IMR-90 (cell line): ENCODE measurements at regions not wholly inside any gene's neighbourhood (a gene's known extent, or its start where the extent isn't known, plus 50 kb on each side); places are given as distances from the start of the nearest gene placed in this dataset.

Experiments
- ATAC-seq: fragments of 200-7000 bp; cut with Tn5 transposase; 2 replicates; pipeline ENCODE4 v1.9.1; 2020; ENCODE audit warnings: low read depth, mild to moderate bottlenecking, moderate library complexity
- BruUV-seq: library from RNA; stranded (reverse); fragments of 400-500 nt; replicated peaks from 2 replicates; lab custom pipeline; 2021; lab: Mats Ljungman, UMichigan
- CTCF ChIA-PET: fragments of 300-600 bp; formaldehyde crosslinking; extraction: SDS; loops from one replicate; lab custom pipeline; 2021; ENCODE audit warnings: antibody characterized with exemption; lab: Yijun Ruan, JAX
- POLR2A ChIA-PET: fragments of 300-600 bp; sonication (Branson Sonifier 250); formaldehyde crosslinking; loops from one replicate; lab custom pipeline; 2022; ENCODE audit warnings: antibody characterized with exemption; ENCODE audit not compliant: unreplicated experiment; lab: Charles Lee
- DNase-seq: peaks from one replicate; pipeline ENCODE4 v3.0.0; 2013
- H2AFZ ChIP-seq: replicated peaks from 2 replicates; pipeline ENCODE3; 2013; ENCODE audit warnings: low read length, mild to moderate bottlenecking; ENCODE audit not compliant: poor library complexity
- H2AK5ac ChIP-seq: 2 replicates; pipeline ENCODE4 v1.6.1; 2013; ENCODE audit warnings: low read depth, low read length, inconsistent platforms
- H2AK9ac ChIP-seq: replicated peaks from 2 replicates; pipeline ENCODE3; 2013; ENCODE audit warnings: mild to moderate bottlenecking, low read depth, low read length, moderate library complexity; ENCODE audit not compliant: poor library complexity
- H2BK120ac ChIP-seq: 2 replicates; pipeline ENCODE4 v1.6.1; 2013; ENCODE audit warnings: low read depth, low read length, inconsistent platforms
- H2BK15ac ChIP-seq: 3 replicates; pipeline ENCODE4 v1.6.1; 2013; ENCODE audit warnings: low read depth, low read length, inconsistent platforms
- H2BK20ac ChIP-seq: 2 replicates; pipeline ENCODE4 v1.6.1; 2013; ENCODE audit warnings: low read depth, mild to moderate bottlenecking, inconsistent platforms, low read length, moderate library complexity
- H2BK5ac ChIP-seq: 2 replicates; pipeline ENCODE4 v1.6.1; 2013; ENCODE audit warnings: mild to moderate bottlenecking, low read depth, low read length, inconsistent platforms; ENCODE audit not compliant: poor library complexity, severe bottlenecking
- H3K14ac ChIP-seq: replicated peaks from 2 replicates; pipeline ENCODE4 v1.6.1; 2013; ENCODE audit warnings: low read depth, low read length, inconsistent platforms
- H3K18ac ChIP-seq: 2 replicates; pipeline ENCODE4 v1.6.1; 2013; ENCODE audit warnings: low read depth, low read length, control low read depth
- H3K23ac ChIP-seq: 2 replicates; pipeline ENCODE4 v1.6.1; 2013; ENCODE audit warnings: low read depth, low read length, inconsistent platforms
- H3K27ac ChIP-seq: 2 replicates; pipeline ENCODE4 v1.5.1; 2013; ENCODE audit warnings: mild to moderate bottlenecking, control low read depth, low read length; ENCODE audit not compliant: insufficient read depth
- H3K27me3 ChIP-seq: 2 replicates; pipeline ENCODE4 v1.6.1; 2013; ENCODE audit warnings: low read length; ENCODE audit not compliant: control insufficient read depth, insufficient read depth
- H3K36me3 ChIP-seq: 2 replicates; pipeline ENCODE4 v1.6.1; 2013; ENCODE audit warnings: low read length, mixed read lengths; ENCODE audit not compliant: control insufficient read depth, insufficient read depth
- H3K4ac ChIP-seq: 2 replicates; pipeline ENCODE4 v1.6.1; 2013; ENCODE audit warnings: low read depth, low read length, inconsistent platforms
- H3K4me1 ChIP-seq: 2 replicates; pipeline ENCODE4 v1.6.1; 2013; ENCODE audit warnings: low read length, mixed read lengths; ENCODE audit not compliant: control insufficient read depth, insufficient read depth
- H3K4me2 ChIP-seq: 2 replicates; pipeline ENCODE4 v1.6.1; 2013; ENCODE audit warnings: low read depth, mild to moderate bottlenecking, control low read depth, low read length, moderate library complexity
- H3K4me3 ChIP-seq: 2 replicates; pipeline ENCODE4 v1.5.1; 2013; ENCODE audit warnings: low read depth, mild to moderate bottlenecking, control low read depth, low read length, moderate library complexity; ENCODE audit not compliant: insufficient read depth
- H3K56ac ChIP-seq: 2 replicates; pipeline ENCODE4 v1.6.1; 2013; ENCODE audit warnings: low read length, inconsistent platforms; ENCODE audit not compliant: insufficient read depth; ENCODE audit errors: extremely low read depth
- H3K79me1 ChIP-seq, 2 experiments: 2 replicates each; pipeline ENCODE4 v1.6.1; 2013; ENCODE audit warnings: low read length in 2 of 2, inconsistent platforms in 1 of 2, low read depth in 1 of 2
- H3K9ac ChIP-seq: 2 replicates; pipeline ENCODE4 v1.6.1; 2013; ENCODE audit warnings: low read depth, low read length, control low read depth
- H3K9me1 ChIP-seq: 2 replicates; pipeline ENCODE4 v1.6.1; 2013; ENCODE audit warnings: low read length, inconsistent platforms; ENCODE audit not compliant: insufficient read depth
- H3K9me3 ChIP-seq: 2 replicates; pipeline ENCODE4 v1.6.1; 2013; ENCODE audit warnings: low read length; ENCODE audit not compliant: control insufficient read depth, insufficient read depth
- H4K20me1 ChIP-seq: 2 replicates; pipeline ENCODE4 v1.6.1; 2013; ENCODE audit warnings: low read length, inconsistent platforms; ENCODE audit not compliant: insufficient read depth
- H4K5ac ChIP-seq: 2 replicates; pipeline ENCODE4 v1.6.1; 2013; ENCODE audit warnings: mild to moderate bottlenecking, low read depth, low read length, control low read depth
- H4K8ac ChIP-seq, 2 experiments: 2 replicates each; pipeline ENCODE4 v1.6.1; 2013; ENCODE audit warnings: low read depth in 2 of 2, low read length in 2 of 2, control low read depth in 1 of 2, inconsistent platforms in 1 of 2
- H4K91ac ChIP-seq: 2 replicates; pipeline ENCODE4 v1.6.1; 2013; ENCODE audit warnings: low read depth, low read length, inconsistent platforms; ENCODE audit not compliant: insufficient read depth
- CEBPB ChIP-seq: IDR thresholded peaks from 2 replicates; pipeline ENCODE4 v1.6.1; 2012; ENCODE audit warnings: low read depth, low read length, improper control_type of control experiment
- CTCF ChIP-seq: conservative IDR thresholded peaks from 2 replicates; pipeline ENCODE4 v1.5.1; 2012; ENCODE audit warnings: mild to moderate bottlenecking, low read depth, low read length, improper control_type of control experiment
- ELK1 ChIP-seq: fragments of 150-350 bp; IDR thresholded peaks from 2 replicates; pipeline ENCODE4 v1.6.1; 2016; ENCODE audit warnings: low read depth, mild to moderate bottlenecking, low read length, moderate library complexity, borderline replicate concordance
- FOS ChIP-seq: fragments of 150-350 bp; IDR thresholded peaks from 2 replicates; pipeline ENCODE4 v1.6.1; 2016; ENCODE audit warnings: low read depth, low read length
- MAZ ChIP-seq: IDR thresholded peaks from 2 replicates; pipeline ENCODE4 v1.6.1; 2012; ENCODE audit warnings: low read depth, mild to moderate bottlenecking, low read length, improper control_type of control experiment, moderate library complexity, borderline replicate concordance
- POLR2A ChIP-seq: IDR thresholded peaks from 2 replicates; pipeline ENCODE4 v1.6.1; 2012; ENCODE audit warnings: mild to moderate bottlenecking, low read depth, low read length
- RAD21 ChIP-seq: IDR thresholded peaks from 2 replicates; pipeline ENCODE4 v1.6.1; 2012; ENCODE audit warnings: low read length, improper control_type of control experiment
- RCOR1 ChIP-seq: IDR thresholded peaks from 2 replicates; pipeline ENCODE4 v1.6.1; 2012; ENCODE audit warnings: mild to moderate bottlenecking, low read length, improper control_type of control experiment; ENCODE audit not compliant: insufficient replicate concordance
- RFX5 ChIP-seq: IDR thresholded peaks from 2 replicates; pipeline ENCODE4 v1.8.0; 2012; ENCODE audit warnings: low read depth, mild to moderate bottlenecking, low read length, moderate library complexity
- SMC3 ChIP-seq: fragments of 150-350 bp; IDR thresholded peaks from 2 replicates; pipeline ENCODE4 v1.6.1; 2016; ENCODE audit warnings: low read depth, mild to moderate bottlenecking, antibody characterized with exemption, low read length, moderate library complexity
- USF2 ChIP-seq: fragments of 150-350 bp; IDR thresholded peaks from 2 replicates; pipeline ENCODE4 v1.6.1; 2017; ENCODE audit warnings: mild to moderate bottlenecking, antibody characterized with exemption, low read length, low read depth
- WGBS, 2 experiments: methylation state at CpG; one replicate each; pipeline versions ENCODE4 v1.1.5 to v1.1.7; 2013; ENCODE audit warnings: missing lambda C conversion rate in 2 of 2; ENCODE audit not compliant: insufficient read length in 1 of 2; ENCODE audit errors: extremely low coverage in 2 of 2; 5-methylcytosine and 5-hydroxymethylcytosine counted together
- dilution Hi-C: fragments of 300-500 bp; cut with HindIII; formaldehyde crosslinking; loops from one replicate; pipeline ENCODE4 v1.14.3; 2018; ENCODE audit warnings: low sequenced_read_pairs; ENCODE audit not compliant: unreplicated experiment
- in situ Hi-C: fragments of 300-500 bp; cut with MboI; formaldehyde crosslinking; loops from 3 replicates; pipeline ENCODE4 v1.14.3; 2019; ENCODE audit warnings: low sequenced_read_pairs, inconsistent platforms, mixed read lengths
- intact Hi-C: fragments of 100-400 bp; cut with micrococcal nuclease; formaldehyde crosslinking; loops from 2 replicates; pipeline ENCODE4 v1.10.0; 2022

- no peaks in the 10 kb centered on the region for H3K4me1 ChIP-seq
- H3K9ac ChIP-seq, result no peak overlapping the region
- ChIA-PET POLR2A (no interaction called here), CTCF (no interaction called here)
- H3K14ac ChIP-seq, result no peak overlapping the region
- H3K18ac ChIP-seq, result no peak overlapping the region
- BruUV-seq, result no TSS peak
- H3K4ac ChIP-seq, result no peak overlapping the region
- no peak for DNase-seq
- no peak for ATAC-seq
- in situ Hi-C loops (no loop called here), dilution Hi-C loops (no loop called here), intact Hi-C loops (no loop called here)
- no peak overlapping the region for H2AK5ac ChIP-seq
- H3K79me1 ChIP-seq, result no peaks in the 10 kb centered on the region
- no peak overlapping the region for H3K4me2 ChIP-seq
- no peak overlapping the region for H2BK15ac ChIP-seq
- no peak overlapping the region for H3K23ac ChIP-seq
- H2AK9ac ChIP-seq, result no peak overlapping the region
- no peak overlapping the region for H2BK120ac ChIP-seq
- no peak overlapping the region for H2BK5ac ChIP-seq
- no peaks in the 10 kb centered on the region for H3K9me1 ChIP-seq
- no peak overlapping the region for H2BK20ac ChIP-seq
- no peaks in the 10 kb centered on the region for H4K20me1 ChIP-seq
- peaks cover 4% of the 10 kb centered on the region; the same call in 1 of the 2 replicates for H3K9me3 ChIP-seq
- no peaks in the 10 kb centered on the region for H3K36me3 ChIP-seq
- WGBS, 2 experiments, result no CpG with 5 or more reads among the region's 1 CpG
- H3K27me3 ChIP-seq, result no peaks in the 10 kb centered on the region
- no peak overlapping the region for H3K4me3 ChIP-seq
- no peak overlapping the region for H4K91ac ChIP-seq
- H4K8ac ChIP-seq, result no peak overlapping the region
- H3K27ac ChIP-seq, result no peak overlapping the region
- no peak overlapping the region for H4K5ac ChIP-seq
- no peak for TF ChIP-seq USF2
- TF ChIP-seq CEBPB, result no peak
- no peak for TF ChIP-seq ELK1
- no peak for TF ChIP-seq CTCF
- TF ChIP-seq RFX5, result no peak
- TF ChIP-seq FOS, result no peak
- TF ChIP-seq POLR2A, result no peak
- no peak for TF ChIP-seq SMC3
- no peak for TF ChIP-seq RCOR1
- no peak for TF ChIP-seq RAD21
- TF ChIP-seq MAZ, result no peak
- H3K56ac ChIP-seq, result no peak overlapping the region
- H2AFZ ChIP-seq, result no peak overlapping the region
Measured at GRCh38 chr3:164007765-164008164, 1070.5 kb downstream of the SI start.
